COR-L47 (cell line): ENCODE measurements at regions not wholly inside any gene's neighbourhood (a gene's known extent, or its start where the extent isn't known, plus 50 kb on each side); places are given as distances from the start of the nearest gene placed in this dataset.

Experiments
- DNase-seq: peaks from one replicate; lab custom pipeline; 2025; lab: John Stamatoyannopoulos, UW

DNA sequence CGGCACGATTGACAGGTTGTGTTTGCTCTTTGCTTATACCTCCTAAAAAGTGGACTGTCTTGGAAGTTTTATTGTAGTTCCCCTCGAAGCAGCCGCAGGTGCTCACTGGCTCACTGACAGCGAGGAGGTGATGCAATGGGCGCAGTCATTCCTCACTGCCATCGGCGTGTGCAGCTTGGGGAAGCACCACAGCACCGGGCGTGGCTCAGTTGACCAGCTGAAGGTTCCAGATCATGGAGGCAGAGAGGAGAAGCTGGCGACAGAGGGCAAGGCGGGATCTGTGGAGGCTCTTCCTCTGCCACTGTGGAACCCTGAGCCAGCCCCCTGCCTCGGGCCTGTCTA is 72.1 kb upstream of the TNRC6C start:
- DNase-seq = no peak

GRCh38 chr17:77887110-77887463 is 71.4 kb upstream of the TNRC6C start:
- no peak for DNase-seq

DNA sequence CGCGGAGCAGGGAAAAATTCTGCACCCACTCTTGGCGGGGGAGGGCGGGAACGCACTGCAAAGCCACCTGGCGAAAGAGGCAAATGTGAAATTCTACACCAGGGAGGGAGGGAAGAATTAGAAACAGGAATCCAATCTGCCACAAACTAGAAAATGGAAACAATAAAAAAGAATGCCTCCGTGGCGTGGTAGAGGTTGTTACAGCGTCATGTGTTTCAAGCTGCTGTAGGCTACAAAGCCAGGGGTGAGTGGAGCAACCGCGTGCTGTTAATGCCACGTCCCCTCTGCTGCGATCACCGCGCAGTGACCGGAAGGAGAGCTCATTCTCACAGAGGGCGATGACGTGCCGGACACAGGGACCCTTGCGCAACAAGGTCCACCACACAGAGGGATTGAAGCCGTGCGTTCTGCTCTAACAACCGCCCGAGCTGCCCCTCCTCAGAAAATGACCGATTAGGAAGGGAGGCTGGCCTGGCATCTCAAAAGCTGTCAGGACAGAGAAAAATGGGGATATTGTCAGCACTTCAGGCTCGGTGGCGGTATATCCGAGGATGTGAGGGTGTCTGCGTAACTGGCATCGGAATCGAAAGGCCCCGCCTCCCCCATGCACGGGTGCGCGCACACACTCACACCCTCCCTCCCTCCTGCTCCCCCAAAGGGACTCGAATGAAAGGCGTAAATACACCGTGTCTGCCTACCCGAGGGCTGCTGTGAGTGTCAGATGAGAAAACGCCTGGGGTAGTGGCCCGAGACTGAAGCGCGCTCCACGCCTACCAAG is 70.8 kb upstream of the TNRC6C start:
- DNase-seq = peak; percentile 39

GRCh38 chr17:77888242-77889134 is 70.0 kb upstream of the TNRC6C start:
- no peak for DNase-seq

DNA sequence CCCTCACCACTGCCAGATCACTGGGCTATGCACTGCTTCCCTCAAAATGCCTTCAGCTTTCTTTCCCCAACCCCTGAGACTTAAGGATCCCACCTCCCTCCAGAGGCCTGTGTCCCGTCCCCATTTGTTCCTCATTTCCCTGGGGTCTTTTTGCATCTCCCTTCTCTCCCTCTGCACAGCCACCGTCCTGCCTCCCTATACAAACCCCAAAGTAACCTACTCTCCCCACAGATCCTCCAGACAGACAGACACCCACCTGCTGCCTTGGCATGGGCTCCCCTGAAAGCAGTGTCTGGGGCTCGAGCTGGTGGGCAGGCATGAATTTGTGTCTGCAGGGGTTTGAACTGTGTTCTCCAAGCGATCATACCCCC is 69.4 kb upstream of the TNRC6C start:
- DNase-seq = no peak

- no peak for DNase-seq
These were observed 68.4 kb upstream of the TNRC6C start for GRCh38 chr17:77889866-77890760.

GRCh38 chr17:77890771-77891170 is 67.7 kb upstream of the TNRC6C start:
- DNase-seq = no peak

DNA sequence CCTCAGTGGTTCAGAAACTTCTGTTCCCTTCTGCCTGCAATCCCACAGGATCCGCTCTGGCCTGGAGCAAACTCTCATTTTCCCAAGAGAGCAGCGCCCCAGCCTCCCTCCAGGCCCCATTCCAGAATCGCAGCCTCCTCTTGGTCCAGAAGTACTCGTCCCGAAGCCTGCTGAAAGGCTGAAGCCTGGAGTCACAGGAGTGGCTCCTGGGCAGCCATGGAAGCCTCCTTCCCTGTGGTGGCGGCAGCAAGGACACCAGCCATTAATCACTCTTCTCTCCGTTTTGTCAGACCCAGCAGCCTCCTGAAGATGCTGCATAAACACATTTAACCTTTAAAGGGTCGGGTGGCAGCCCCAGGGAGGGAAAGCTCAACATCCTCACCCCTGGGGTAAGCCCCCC is 66.9 kb upstream of the TNRC6C start:
- no peak for DNase-seq

DNA sequence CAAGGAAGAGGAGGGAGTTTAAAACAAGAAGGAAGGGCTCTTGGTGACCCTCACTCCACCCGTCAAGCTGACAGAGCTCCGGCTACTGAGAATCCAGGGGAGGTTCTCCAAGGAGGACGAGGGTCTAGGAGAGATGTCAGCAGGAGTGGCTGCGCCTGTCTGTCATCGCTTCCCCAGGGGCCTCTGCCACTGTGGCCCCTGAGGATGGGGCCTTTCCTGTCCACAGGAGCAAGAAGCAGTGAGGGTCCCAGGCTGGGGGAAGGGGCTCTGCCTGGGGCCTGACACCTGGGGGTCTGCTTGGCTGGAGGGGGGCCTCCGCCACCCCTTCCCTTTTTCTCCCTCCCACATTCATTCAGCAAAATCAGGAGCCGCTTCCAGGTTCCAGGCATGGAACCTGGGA is 66.5 kb upstream of the TNRC6C start:
- no peak for DNase-seq

DNA sequence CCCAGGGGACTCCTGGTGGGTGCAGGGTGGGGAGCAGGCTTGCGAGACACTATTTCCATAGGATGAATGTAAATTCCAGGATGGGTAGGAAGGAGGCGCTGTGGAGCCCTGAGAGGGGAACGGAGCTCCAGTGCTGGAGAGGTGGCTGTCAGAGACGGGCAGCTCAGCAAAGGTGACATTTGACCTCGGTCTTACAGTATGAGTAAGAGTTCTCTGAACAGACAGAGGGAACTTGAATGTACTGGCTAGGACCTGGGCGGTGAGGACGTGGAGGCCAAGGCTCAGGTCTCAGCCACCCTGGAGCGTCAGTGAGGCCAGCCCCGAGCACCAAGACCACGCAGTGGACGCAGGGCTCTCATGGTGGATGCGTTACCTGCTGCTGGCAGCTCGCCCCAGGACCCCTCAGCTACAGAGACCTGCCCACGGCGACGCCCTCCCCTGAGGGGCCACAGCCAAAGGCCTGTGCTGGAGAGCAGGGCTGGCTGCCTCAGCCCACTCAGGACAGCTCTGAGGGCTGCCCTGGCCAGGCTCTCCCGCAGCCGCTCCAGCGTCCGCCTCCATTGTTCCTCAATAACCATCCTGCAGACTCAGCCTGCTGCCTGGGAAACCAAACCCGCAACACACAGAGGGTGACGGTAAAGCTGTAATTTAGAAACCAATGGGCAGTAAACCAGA is 65.9 kb upstream of the TNRC6C start:
- DNase-seq = no peak

DNA sequence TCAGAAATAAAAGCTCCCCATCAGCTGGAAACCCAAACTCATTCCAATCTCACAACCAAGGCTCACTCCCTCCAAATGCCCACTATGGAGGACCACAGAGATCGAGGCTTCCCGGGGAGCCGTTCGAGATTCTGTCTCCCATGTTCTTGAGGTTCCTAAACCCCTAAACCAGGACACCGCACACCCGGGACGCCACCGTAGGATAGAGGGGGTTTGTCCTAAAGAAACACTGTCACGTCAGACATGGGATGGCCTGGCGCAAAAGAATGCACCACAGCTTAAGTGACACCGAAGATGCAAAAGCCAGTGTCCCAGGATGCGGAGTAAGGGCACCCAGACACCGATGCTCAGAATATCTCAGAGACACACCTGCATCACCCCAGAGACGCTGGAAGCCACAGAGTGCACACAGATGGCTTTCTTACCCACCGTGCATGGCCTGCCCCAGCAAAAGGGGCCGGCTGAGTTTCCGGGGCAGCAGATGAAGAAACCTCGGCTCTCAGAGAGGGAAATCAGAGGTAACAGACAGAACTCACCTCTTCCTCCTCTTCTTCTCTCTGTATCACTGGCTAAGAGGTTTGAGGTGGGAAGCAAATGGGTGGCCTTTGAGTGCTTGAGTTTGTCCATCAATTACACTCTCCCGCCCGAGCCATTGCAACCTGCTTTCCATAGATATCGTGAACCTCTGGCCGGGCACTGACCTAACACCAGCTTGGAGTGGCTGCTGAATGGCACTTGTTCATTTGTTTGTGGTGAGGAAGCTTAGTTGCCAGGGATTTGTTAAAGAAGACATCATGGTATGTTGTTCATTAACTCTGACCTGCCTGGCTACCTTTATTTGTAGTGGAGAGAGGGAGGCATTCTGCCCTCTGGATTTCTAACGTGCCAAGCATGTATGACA is 65.1 kb upstream of the TNRC6C start:
- DNase-seq = no peak

DNA sequence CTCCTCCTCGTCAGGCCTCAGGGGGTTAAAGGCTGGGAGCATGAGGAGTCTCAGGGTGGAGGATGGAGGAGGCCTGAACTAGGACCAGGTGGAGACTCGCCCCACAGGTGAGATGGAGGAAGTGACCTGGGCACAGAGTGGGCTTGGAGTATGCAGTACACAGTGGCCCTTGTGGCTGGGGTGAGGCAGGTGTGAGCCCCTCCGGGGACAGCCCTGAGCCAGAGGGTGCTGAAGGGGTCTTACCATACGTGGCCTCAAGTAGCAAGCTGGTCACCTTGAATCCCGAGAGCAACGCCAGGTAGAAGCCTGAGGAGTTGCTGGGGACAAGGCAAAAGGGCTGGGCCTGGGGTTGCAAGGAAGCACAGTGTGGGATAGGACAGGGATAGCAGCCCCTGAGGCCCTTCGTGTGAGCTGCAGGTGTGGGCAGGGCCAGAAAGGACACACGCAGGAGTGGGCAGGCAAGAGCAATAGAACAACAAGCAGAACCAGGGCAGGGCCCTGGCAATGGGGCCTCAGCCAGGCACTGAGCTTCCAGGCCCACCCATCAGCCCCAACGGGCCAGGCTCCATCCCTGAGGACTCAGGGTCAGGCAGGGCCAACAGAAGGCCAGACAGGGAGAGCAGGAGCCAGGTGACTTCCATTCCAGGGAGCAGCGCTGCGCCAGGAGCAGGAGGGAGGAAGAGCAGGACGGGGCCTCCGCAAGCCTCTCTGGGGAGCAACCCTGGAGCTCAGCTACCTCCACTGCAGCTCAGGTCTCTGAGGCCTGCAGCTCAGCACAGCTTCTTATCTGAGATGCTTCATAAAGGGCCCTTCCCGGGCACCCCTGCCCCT is 64.2 kb upstream of the TNRC6C start:
- no peak for DNase-seq

- DNase-seq = no peak
These were observed 60.7 kb upstream of the TNRC6C start for GRCh38 chr17:77897741-77898301.

- no peak for DNase-seq
These were observed 59.7 kb upstream of the TNRC6C start for GRCh38 chr17:77898521-77899434.

DNA sequence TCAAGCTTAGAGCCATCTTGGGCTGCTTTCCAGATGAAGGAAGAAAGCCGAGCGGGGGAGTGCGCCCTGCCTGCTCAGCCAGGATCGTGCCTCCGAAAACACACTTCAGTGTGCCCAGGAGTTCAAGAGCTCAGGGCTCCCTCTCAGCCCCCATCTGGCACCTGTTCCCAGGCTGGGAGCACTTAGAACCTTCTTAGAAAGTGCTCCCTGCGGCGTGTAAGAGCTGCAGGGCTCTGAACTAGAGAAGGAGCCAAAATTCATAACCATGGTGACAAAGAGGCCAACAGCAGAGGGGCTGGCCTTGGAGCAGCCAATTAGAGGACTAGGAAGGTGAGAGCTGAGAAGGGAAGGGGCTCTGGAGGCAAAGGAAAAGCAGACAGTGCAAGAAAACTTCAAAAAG is 59.0 kb upstream of the TNRC6C start:
- no peak for DNase-seq

DNA sequence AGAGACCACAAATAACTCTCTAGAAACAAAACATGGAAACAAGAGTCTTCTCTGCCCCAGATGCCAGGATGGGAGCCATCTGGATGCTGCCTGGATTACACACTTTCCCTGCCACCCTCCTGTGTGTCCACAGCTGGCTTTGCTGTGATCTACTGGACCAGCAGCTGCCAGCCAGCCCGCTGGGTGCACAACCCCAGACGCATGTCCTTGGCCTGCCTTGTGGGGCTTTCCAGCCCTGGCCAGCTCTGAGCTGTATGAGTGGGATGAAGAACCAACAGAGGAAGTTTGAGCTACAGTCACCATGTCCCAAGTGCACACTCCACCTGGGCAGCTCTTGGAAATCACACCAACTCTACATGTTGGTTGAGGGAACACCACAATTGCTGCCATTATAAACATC is 57.0 kb upstream of the TNRC6C start:
- DNase-seq = no peak

GRCh38 chr17:77905266-77905665 is 53.2 kb upstream of the TNRC6C start:
- no peak for DNase-seq

DNA sequence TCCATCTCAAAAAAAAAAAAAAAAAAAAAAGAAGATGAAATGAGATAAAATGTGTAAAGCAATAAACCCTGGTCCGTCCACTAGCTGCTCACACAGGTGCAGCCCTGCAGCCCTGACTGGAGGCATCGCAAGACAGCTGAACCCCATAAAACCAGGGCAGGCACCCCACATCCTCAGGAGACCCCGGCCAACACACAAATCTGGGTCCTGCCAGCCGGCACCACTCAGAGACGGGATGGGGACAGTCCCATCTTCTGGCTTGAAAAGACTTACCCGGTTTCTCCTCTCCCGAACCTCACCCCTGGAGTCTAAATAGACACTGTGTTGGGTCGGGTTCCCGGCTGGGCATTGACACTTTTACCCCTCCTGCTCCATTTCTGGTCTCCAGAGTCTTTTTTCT is 52.7 kb upstream of the TNRC6C start:
- DNase-seq = no peak
